GM18519 (cell line): ENCODE measurements at regions not wholly inside any gene's neighbourhood (a gene's known extent, or its start where the extent isn't known, plus 50 kb on each side); places are given as distances from the start of the nearest gene placed in this dataset.

Experiments used
- ATAC-seq: cut with Tn5 transposase; IDR thresholded peaks from one replicate; pipeline ENCODE4 v1.9.1; 2021; ENCODE audit warnings: mild to moderate bottlenecking, moderate library complexity; ENCODE audit not compliant: unreplicated experiment, low FRiP score

- ATAC-seq, result no peak
Measured at GRCh38 chr6:163992056-163992455, 577.5 kb downstream of the QKI start.

- no peak for ATAC-seq
Measured at GRCh38 chr6:163991321-163991720, 576.8 kb downstream of the QKI start.

GRCh38 chr6:163986313-163986712 lies 571.8 kb downstream of the QKI start:
- ATAC-seq, result no peak

GRCh38 chr6:163985710-163986109 lies 571.2 kb downstream of the QKI start:
- no peak for ATAC-seq

GRCh38 chr6:163985040-163985439 lies 570.5 kb downstream of the QKI start:
- no peak for ATAC-seq

GRCh38 chr6:163984124-163984936 lies 569.8 kb downstream of the QKI start:
- peak; percentile 43 for ATAC-seq

- ATAC-seq, result no peak
Measured at GRCh38 chr6:163983679-163984078, 569.2 kb downstream of the QKI start.

- no peak for ATAC-seq
Measured at GRCh38 chr6:163974322-163974721, 559.8 kb downstream of the QKI start.

- ATAC-seq, result no peak
Measured at GRCh38 chr6:163971841-163972838, 557.6 kb downstream of the QKI start.

- no peak for ATAC-seq
Measured at GRCh38 chr6:163970846-163971564, 556.5 kb downstream of the QKI start.

- no peak for ATAC-seq
Measured at GRCh38 chr6:163965426-163966348, 551.2 kb downstream of the QKI start.

- ATAC-seq, result no peak
Measured at GRCh38 chr6:163964789-163965188, 550.3 kb downstream of the QKI start.

- no peak for ATAC-seq
Measured at GRCh38 chr6:163963205-163964120, 548.9 kb downstream of the QKI start.

- no peak for ATAC-seq
Measured at GRCh38 chr6:163962627-163963117, 548.2 kb downstream of the QKI start.

- ATAC-seq, result no peak
Measured at GRCh38 chr6:163960128-163960527, 545.6 kb downstream of the QKI start.

- ATAC-seq, result no peak
Measured at GRCh38 chr6:163958646-163959045, 544.1 kb downstream of the QKI start.

- ATAC-seq, result peak; percentile 96
Measured at GRCh38 chr6:163956571-163957407, 542.3 kb downstream of the QKI start.

- no peak for ATAC-seq
Measured at GRCh38 chr6:163955756-163956155, 541.2 kb downstream of the QKI start.
